ENCODE measurements at regions not wholly inside any gene's neighbourhood (a gene's known extent, or its start where the extent isn't known, plus 50 kb on each side); places are given as distances from the start of the nearest gene placed in this dataset.

DNA sequence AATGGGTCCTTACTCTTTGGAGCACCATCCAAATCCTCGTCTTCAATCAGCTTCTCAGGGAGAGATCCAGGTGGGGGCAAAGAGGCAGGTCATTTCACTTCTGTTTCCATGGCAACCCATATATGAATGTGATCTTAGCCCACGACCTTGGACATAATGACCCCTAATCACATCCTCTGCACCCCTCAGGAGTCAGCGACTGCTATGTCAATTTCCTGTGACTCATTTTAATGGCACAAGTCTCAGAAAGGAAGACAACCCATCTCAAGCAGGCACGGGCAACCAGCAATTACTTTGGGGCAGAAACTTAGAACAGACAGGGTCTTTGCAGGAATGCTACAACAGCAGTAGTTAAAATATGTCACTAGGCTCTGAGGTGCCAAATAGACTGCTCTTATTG, 591.2 kb downstream of the TLR4 start:
- H2AFZ ChIP-seq (replicated peaks): no peak overlapping the region
- H3K4me1 Mint-ChIP-seq: peaks cover 14% of the 10 kb centered on the region
- H3K79me2 ChIP-seq (ENCODE audit: low read depth): no peaks in the 10 kb centered on the region
- TF ChIP-seq EZH2 (IDR thresholded peaks at IDR 0.05): no peak
- no peak for TF ChIP-seq EZH2phosphoT487 (IDR thresholded peaks at IDR 0.05)
- TF ChIP-seq CTCF (IDR thresholded peaks at IDR 0.05): no peak
- no peaks in the 10 kb centered on the region for H3K36me3 Mint-ChIP-seq
- no peaks in the 10 kb centered on the region for H3K9me3 Mint-ChIP-seq
- no peak overlapping the region for H3K27ac ChIP-seq
- H3K4me3 Mint-ChIP-seq: no peak overlapping the region
- H3K27me3 ChIP-seq: no peaks in the 10 kb centered on the region
- peaks cover 2% of the 10 kb centered on the region for H3K27me3 Mint-ChIP-seq (ENCODE audit: insufficient read depth, low read depth)
- H3F3A ChIP-seq (ENCODE audit: low read depth): no peaks in the 10 kb centered on the region
- no peaks in the 10 kb centered on the region for H3K9me3 ChIP-seq (ENCODE audit: low read depth)
- H3K27ac Mint-ChIP-seq: no peak overlapping the region
- no peak overlapping the region for H3K4me2 ChIP-seq
- H3K36me3 ChIP-seq: no peaks in the 10 kb centered on the region
- no peaks in the 10 kb centered on the region for H3K4me1 ChIP-seq
- DNase-seq (ENCODE audit: low spot score): no peak
- no peaks in the 10 kb centered on the region for H4K20me1 ChIP-seq (ENCODE audit: low read depth)
- H3K4me3 ChIP-seq: no peak overlapping the region
- H3K9ac ChIP-seq: no peak overlapping the region

DNA sequence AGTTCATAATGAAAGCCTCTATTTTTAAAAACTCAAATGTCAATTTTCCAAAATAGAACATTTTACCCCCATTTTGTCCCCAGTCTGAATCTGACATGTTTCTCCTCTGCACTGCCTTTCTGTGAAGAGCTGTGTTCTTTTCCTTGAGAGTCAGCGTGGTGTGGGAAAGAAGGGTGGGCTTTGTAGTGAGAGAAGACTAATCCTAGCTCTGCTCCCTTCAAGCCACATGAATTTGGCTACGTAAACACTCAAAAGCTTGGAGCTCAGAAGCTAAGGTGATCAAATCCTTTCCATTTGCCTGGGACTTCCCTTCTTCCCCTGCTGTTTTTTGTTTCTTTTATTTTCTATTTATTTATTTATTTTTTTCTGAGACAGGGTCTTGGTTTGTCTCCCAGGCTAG, 598.5 kb downstream of the TLR4 start:
- H3K4me1 Mint-ChIP-seq: peaks cover 12% of the 10 kb centered on the region
- TF ChIP-seq EZH2phosphoT487 (IDR thresholded peaks at IDR 0.05) (no peak), CTCF (IDR thresholded peaks at IDR 0.05) (no peak), EZH2 (IDR thresholded peaks at IDR 0.05) (no peak)
- no peaks in the 10 kb centered on the region for H3K9me3 Mint-ChIP-seq
- Histone ChIP-seq H2AFZ (replicated peaks) (no peak overlapping the region), H3K79me2 (ENCODE audit: low read depth) (no peaks in the 10 kb centered on the region), H3K36me3 (no peaks in the 10 kb centered on the region), H3K9ac (no peak overlapping the region), H3K4me1 (no peaks in the 10 kb centered on the region), H4K20me1 (ENCODE audit: low read depth) (no peaks in the 10 kb centered on the region), H3K4me2 (no peak overlapping the region), H3K9me3 (ENCODE audit: low read depth) (no peaks in the 10 kb centered on the region), H3K27me3 (no peaks in the 10 kb centered on the region), H3K4me3 (no peak overlapping the region), H3K27ac (no peak overlapping the region), H3F3A (ENCODE audit: low read depth) (no peaks in the 10 kb centered on the region)
- no peak overlapping the region for H3K4me3 Mint-ChIP-seq
- H3K27ac Mint-ChIP-seq: no peak overlapping the region
- H3K36me3 Mint-ChIP-seq: no peaks in the 10 kb centered on the region
- no peak for DNase-seq (ENCODE audit: low spot score)
- no peaks in the 10 kb centered on the region for H3K27me3 Mint-ChIP-seq (ENCODE audit: insufficient read depth, low read depth)

DNA sequence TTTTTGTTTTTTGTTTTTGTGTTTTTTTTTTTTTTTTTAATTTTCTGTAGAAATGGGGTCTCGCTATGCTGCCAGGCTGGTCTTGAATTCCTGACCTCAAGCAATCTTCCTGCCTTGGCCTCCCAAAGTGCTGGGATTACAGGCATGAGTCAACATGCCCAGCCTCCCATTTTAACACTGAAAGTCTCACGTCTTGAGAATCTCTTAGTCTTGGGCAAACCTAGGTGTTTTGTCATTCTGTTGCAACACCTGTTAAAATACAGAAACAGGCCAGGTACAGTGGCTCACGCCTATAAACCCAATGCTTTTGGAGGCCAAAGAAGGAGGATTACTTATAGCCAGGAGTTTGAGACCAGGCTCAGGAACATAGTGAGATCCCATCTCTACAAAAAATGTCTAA, 599.0 kb downstream of the TLR4 start:
- TF ChIP-seq EZH2 (IDR thresholded peaks at IDR 0.05) (no peak), EZH2phosphoT487 (IDR thresholded peaks at IDR 0.05) (no peak), CTCF (IDR thresholded peaks at IDR 0.05) (no peak)
- H3K36me3 ChIP-seq: no peaks in the 10 kb centered on the region
- H3K4me1 Mint-ChIP-seq: peaks cover 12% of the 10 kb centered on the region
- H3K4me3 Mint-ChIP-seq: no peak overlapping the region
- no peaks in the 10 kb centered on the region for H3K4me1 ChIP-seq
- no peak overlapping the region for H2AFZ ChIP-seq (replicated peaks)
- H3K27me3 ChIP-seq: no peaks in the 10 kb centered on the region
- H3K27ac Mint-ChIP-seq: no peak overlapping the region
- no peak overlapping the region for H3K27ac ChIP-seq
- no peak for DNase-seq (ENCODE audit: low spot score)
- no peak overlapping the region for H3K4me2 ChIP-seq
- no peaks in the 10 kb centered on the region for H3F3A ChIP-seq (ENCODE audit: low read depth)
- H3K27me3 Mint-ChIP-seq (ENCODE audit: insufficient read depth, low read depth): no peaks in the 10 kb centered on the region
- H3K9me3 Mint-ChIP-seq: no peaks in the 10 kb centered on the region
- H4K20me1 ChIP-seq (ENCODE audit: low read depth): no peaks in the 10 kb centered on the region
- H3K9ac ChIP-seq: no peak overlapping the region
- H3K79me2 ChIP-seq (ENCODE audit: low read depth): no peaks in the 10 kb centered on the region
- H3K9me3 ChIP-seq (ENCODE audit: low read depth): no peaks in the 10 kb centered on the region
- no peaks in the 10 kb centered on the region for H3K36me3 Mint-ChIP-seq
- H3K4me3 ChIP-seq: no peak overlapping the region

DNA sequence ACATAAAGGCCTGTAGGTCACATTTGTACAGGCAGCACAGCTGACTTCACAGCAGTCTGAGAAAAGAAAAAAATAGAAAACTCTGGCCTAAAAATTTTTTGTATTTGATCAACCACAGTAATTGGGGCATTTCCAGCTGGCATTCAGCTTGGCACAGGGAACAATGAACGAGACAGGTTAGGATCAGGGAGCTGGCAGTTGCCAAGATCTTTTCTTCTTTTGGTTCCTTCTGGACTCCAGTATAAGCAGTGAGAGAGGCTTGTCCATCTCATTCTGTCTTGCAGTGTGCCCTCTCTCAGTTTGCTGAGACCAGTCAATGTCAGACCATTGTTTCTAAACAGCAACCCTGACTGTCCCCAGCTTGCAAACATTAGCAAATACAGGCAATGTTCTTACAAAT, 601.1 kb downstream of the TLR4 start:
- Histone ChIP-seq H3K27me3 (no peaks in the 10 kb centered on the region), H3K36me3 (no peaks in the 10 kb centered on the region), H3F3A (ENCODE audit: low read depth) (no peaks in the 10 kb centered on the region), H4K20me1 (ENCODE audit: low read depth) (no peaks in the 10 kb centered on the region), H3K27ac (no peak overlapping the region), H3K79me2 (ENCODE audit: low read depth) (no peaks in the 10 kb centered on the region), H3K4me3 (no peak overlapping the region), H3K9me3 (ENCODE audit: low read depth) (no peaks in the 10 kb centered on the region), H3K4me2 (no peak overlapping the region), H2AFZ (replicated peaks) (no peak overlapping the region), H3K4me1 (no peaks in the 10 kb centered on the region), H3K9ac (no peak overlapping the region)
- Mint-ChIP-seq H3K36me3 (no peaks in the 10 kb centered on the region), H3K9me3 (no peaks in the 10 kb centered on the region), H3K27ac (no peak overlapping the region), H3K4me1 (peaks cover 4% of the 10 kb centered on the region), H3K4me3 (no peak overlapping the region), H3K27me3 (ENCODE audit: insufficient read depth, low read depth) (no peaks in the 10 kb centered on the region)
- no peak for DNase-seq (ENCODE audit: low spot score)
- TF ChIP-seq CTCF (IDR thresholded peaks at IDR 0.05) (no peak), EZH2 (IDR thresholded peaks at IDR 0.05) (no peak), EZH2phosphoT487 (IDR thresholded peaks at IDR 0.05) (no peak)
